ENCODE measurements at regions not wholly inside any gene's neighbourhood (a gene's known extent, or its start where the extent isn't known, plus 50 kb on each side); places are given as distances from the start of the nearest gene placed in this dataset.

- TF ChIP-seq ZNF274 (IDR thresholded peaks at IDR 0.05; ENCODE audit: insufficient read depth, insufficient read length) (no peak), USF2 (IDR thresholded peaks at IDR 0.05; ENCODE audit: borderline replicate concordance, low read depth, low read length) (no peak), RAD21 (IDR thresholded peaks at IDR 0.05; ENCODE audit: insufficient read depth, low read depth, low read length) (no peak), NRF1 (conservative IDR thresholded peaks at IDR 0.05; ENCODE audit: low read depth, low read length) (no peak), NR2F1 (conservative IDR thresholded peaks at IDR 0.05) (no peak), CBFB (IDR thresholded peaks at IDR 0.05; ENCODE audit: low read depth) (no peak), POLR2A (IDR thresholded peaks at IDR 0.05; ENCODE audit: low read depth, low read length) (no peak), PAX5 (IDR thresholded peaks at IDR 0.05; ENCODE audit: borderline replicate concordance, low read depth, low read length) (no peak)
Measured at GRCh38 chr3:66904831-66905493, 93.1 kb upstream of the KBTBD8 start.

All from GM12878 (cell line).